ENCODE measurements at regions not wholly inside any gene's neighbourhood (a gene's known extent, or its start where the extent isn't known, plus 50 kb on each side); places are given as distances from the start of the nearest gene placed in this dataset.
A peak's percentile ranks its signal among the peaks of the same experiment; 100 is the strongest.

- no peak overlapping the region for H3K4me3 ChIP-seq (ENCODE audit: low read length, poor library complexity, severe bottlenecking)
- H3K9me2 ChIP-seq (replicated peaks; ENCODE audit: low read depth, low read length) = no peaks in the 10 kb centered on the region
- H2AFZ ChIP-seq (ENCODE audit: low read length) = no peak overlapping the region
- H3K36me3 ChIP-seq (ENCODE audit: insufficient read depth, low read length) = no peaks in the 10 kb centered on the region
- no peaks in the 10 kb centered on the region for H3K9me3 ChIP-seq (ENCODE audit: insufficient read depth, low read depth, low read length)
- peaks cover 3% of the 10 kb centered on the region for H3K4me1 ChIP-seq (ENCODE audit: insufficient read depth, low read length, poor library complexity, severe bottlenecking)
- H3F3A ChIP-seq (ENCODE audit: low read depth) = no peaks in the 10 kb centered on the region
- no peaks in the 10 kb centered on the region for H3K79me2 ChIP-seq (ENCODE audit: insufficient read depth, low read length)
- no peaks in the 10 kb centered on the region for H4K20me1 ChIP-seq (ENCODE audit: insufficient read depth, low read length, poor library complexity, severe bottlenecking)
- H3K27me3 ChIP-seq (ENCODE audit: insufficient read depth, low read length, poor library complexity, severe bottlenecking) = no peaks in the 10 kb centered on the region
- peak; percentile 99 for TF ChIP-seq CTCF (conservative IDR thresholded peaks at IDR 0.05; ENCODE audit: low read length)
- TF ChIP-seq EZH2phosphoT487 (IDR thresholded peaks at IDR 0.05; ENCODE audit: borderline replicate concordance) = no peak
- no peak overlapping the region for H3K4me2 ChIP-seq (ENCODE audit: low read depth, low read length, poor library complexity, severe bottlenecking)
- no peak overlapping the region for H3K9ac ChIP-seq (ENCODE audit: low read depth, low read length, poor library complexity, severe bottlenecking)
Measured at GRCh38 chr10:28381903-28382347, 79.1 kb upstream of the MPP7 start.

- no peaks in the 10 kb centered on the region for H3K79me2 ChIP-seq (ENCODE audit: insufficient read depth, low read length)
- H3K4me3 ChIP-seq (ENCODE audit: low read length, poor library complexity, severe bottlenecking) = no peak overlapping the region
- H3K4me2 ChIP-seq (ENCODE audit: low read depth, low read length, poor library complexity, severe bottlenecking) = no peak overlapping the region
- no peaks in the 10 kb centered on the region for H3K9me2 ChIP-seq (replicated peaks; ENCODE audit: low read depth, low read length)
- no peak overlapping the region for H2AFZ ChIP-seq (ENCODE audit: low read length)
- peaks cover 3% of the 10 kb centered on the region for H3K4me1 ChIP-seq (ENCODE audit: insufficient read depth, low read length, poor library complexity, severe bottlenecking)
- H3K27me3 ChIP-seq (ENCODE audit: insufficient read depth, low read length, poor library complexity, severe bottlenecking) = no peaks in the 10 kb centered on the region
- H3K9me3 ChIP-seq (ENCODE audit: insufficient read depth, low read depth, low read length) = no peaks in the 10 kb centered on the region
- H3F3A ChIP-seq (ENCODE audit: low read depth) = no peaks in the 10 kb centered on the region
- H3K9ac ChIP-seq (ENCODE audit: low read depth, low read length, poor library complexity, severe bottlenecking) = no peak overlapping the region
- no peaks in the 10 kb centered on the region for H3K36me3 ChIP-seq (ENCODE audit: insufficient read depth, low read length)
- TF ChIP-seq CTCF (conservative IDR thresholded peaks at IDR 0.05; ENCODE audit: low read length) (no peak), EZH2phosphoT487 (IDR thresholded peaks at IDR 0.05; ENCODE audit: borderline replicate concordance) (no peak)
- no peaks in the 10 kb centered on the region for H4K20me1 ChIP-seq (ENCODE audit: insufficient read depth, low read length, poor library complexity, severe bottlenecking)
Measured at GRCh38 chr10:28382525-28383269, 79.8 kb upstream of the MPP7 start.

- Histone ChIP-seq H3K27me3 (ENCODE audit: insufficient read depth, low read length, poor library complexity, severe bottlenecking) (no peaks in the 10 kb centered on the region), H2AFZ (ENCODE audit: low read length) (no peak overlapping the region), H3K9me2 (replicated peaks; ENCODE audit: low read depth, low read length) (no peaks in the 10 kb centered on the region), H3K4me1 (ENCODE audit: insufficient read depth, low read length, poor library complexity, severe bottlenecking) (peaks cover 3% of the 10 kb centered on the region), H3K4me2 (ENCODE audit: low read depth, low read length, poor library complexity, severe bottlenecking) (no peak overlapping the region), H3K79me2 (ENCODE audit: insufficient read depth, low read length) (no peaks in the 10 kb centered on the region), H3F3A (ENCODE audit: low read depth) (no peaks in the 10 kb centered on the region), H3K9ac (ENCODE audit: low read depth, low read length, poor library complexity, severe bottlenecking) (no peak overlapping the region), H3K4me3 (ENCODE audit: low read length, poor library complexity, severe bottlenecking) (no peak overlapping the region), H3K9me3 (ENCODE audit: insufficient read depth, low read depth, low read length) (no peaks in the 10 kb centered on the region), H4K20me1 (ENCODE audit: insufficient read depth, low read length, poor library complexity, severe bottlenecking) (no peaks in the 10 kb centered on the region), H3K36me3 (ENCODE audit: insufficient read depth, low read length) (no peaks in the 10 kb centered on the region)
- TF ChIP-seq EZH2phosphoT487 (IDR thresholded peaks at IDR 0.05; ENCODE audit: borderline replicate concordance) (no peak), CTCF (conservative IDR thresholded peaks at IDR 0.05; ENCODE audit: low read length) (no peak)
Measured at GRCh38 chr10:28384557-28384956, 81.7 kb upstream of the MPP7 start.

All from Loucy (cell line).